IPS DF 4.7 (cell line): ENCODE measurements at regions not wholly inside any gene's neighbourhood (a gene's known extent, or its start where the extent isn't known, plus 50 kb on each side); places are given as distances from the start of the nearest gene placed in this dataset.

Experiments used
- DNase-seq: peaks from one replicate; pipeline ENCODE4 v3.0.0-alpha.2; 2013; ENCODE audit warnings: low spot score; ENCODE audit errors: extremely low read depth

GRCh38 chr22:42180349-42180842 lies 49.8 kb upstream of the CYP2D6 start:
- DNase-seq: no peak
